ENCODE measurements at regions not wholly inside any gene's neighbourhood (a gene's known extent, or its start where the extent isn't known, plus 50 kb on each side); places are given as distances from the start of the nearest gene placed in this dataset.
A peak's percentile ranks its signal among the peaks of the same experiment; 100 is the strongest.

DNA sequence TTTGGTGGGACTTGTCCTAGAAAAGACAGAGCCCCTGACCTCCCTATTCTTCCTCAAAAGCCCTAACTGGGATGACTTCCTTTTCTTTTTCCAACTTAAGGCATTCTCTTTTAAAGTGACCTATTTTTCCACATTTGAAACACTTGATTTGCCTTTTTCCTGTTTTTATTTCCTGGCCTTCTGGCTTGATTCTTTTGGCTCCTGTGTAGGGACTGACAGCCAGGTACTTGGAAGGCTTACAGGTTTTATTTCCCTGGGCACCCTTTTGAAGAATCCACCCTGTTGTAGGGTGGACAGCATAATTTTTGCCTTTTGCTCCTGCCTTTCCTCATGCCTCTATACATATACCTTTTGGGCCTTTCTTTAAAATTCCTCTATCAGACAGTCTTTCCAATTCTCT is 271.0 kb upstream of the AMELY start:
- no peak for DNase-seq (ENCODE audit: low read depth)

DNA sequence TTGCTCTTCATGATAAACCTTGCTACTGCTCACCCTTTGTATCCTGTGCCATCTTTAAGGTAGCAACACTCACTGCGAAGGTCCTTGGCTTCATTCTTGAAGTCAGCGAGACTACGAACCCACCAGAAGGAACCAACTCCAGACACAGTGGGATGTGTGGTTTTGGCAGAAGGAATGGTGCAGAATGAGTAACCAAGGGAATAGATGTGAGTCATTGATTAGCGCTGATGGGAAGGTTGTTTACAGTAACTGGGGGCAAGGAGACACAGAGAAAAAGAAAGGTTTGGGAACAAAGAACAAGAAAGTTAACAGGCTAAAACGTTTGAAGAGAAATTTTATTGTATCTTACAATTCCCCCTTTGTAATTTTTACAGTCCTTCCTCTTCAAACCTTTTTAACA is 266.1 kb upstream of the AMELY start:
- DNase-seq (ENCODE audit: low read depth) = peak; percentile 11

- DNase-seq (ENCODE audit: low read depth) = no peak
These were observed 257.9 kb upstream of the AMELY start for GRCh38 chrY:7169475-7169874.

- no peak for DNase-seq (ENCODE audit: low read depth)
These were observed 229.9 kb upstream of the AMELY start for GRCh38 chrY:7141477-7141876.
